ENCODE measurements at regions not wholly inside any gene's neighbourhood (a gene's known extent, or its start where the extent isn't known, plus 50 kb on each side); places are given as distances from the start of the nearest gene placed in this dataset.

DNA sequence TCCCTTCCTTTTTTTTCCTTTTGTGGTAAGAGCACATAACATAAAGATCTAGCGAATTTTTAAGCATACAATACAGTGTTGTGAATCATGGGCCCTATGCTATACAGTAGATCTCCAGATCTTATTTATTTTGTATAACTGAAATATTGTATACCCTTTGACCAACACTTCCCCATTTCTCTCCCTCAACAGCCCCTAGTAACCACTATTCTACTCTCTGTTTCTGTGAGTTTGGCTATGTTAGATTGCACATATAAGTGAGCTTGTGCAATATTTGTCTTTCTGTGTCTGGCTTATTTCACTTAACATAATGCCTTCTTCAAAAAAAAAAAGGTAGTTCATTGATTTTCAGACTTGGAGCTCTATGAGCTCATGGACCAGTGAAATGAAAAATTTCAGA is 180.5 kb downstream of the C11orf91 start:
- DNase-seq, result no peak

DNA sequence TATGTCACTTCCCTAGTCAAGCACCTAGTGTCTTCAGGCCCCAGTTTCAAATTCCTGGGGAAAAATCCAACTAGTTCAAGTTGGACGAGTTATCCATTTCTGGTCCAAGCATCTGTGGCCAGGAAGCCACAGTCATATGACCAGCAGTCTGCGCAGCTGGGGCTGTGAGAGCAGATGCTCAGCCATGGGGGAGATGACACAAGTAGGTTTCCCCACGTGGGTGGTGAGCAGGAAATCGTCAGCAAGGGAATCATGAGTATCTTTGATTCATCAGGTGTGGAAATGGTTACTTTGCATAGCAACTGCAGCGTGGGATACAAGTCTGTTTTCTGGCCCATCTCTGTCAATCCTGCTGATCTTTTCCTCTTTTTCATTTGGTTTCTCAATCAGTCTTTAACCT is 185.3 kb downstream of the C11orf91 start:
- no peak for DNase-seq

DNA sequence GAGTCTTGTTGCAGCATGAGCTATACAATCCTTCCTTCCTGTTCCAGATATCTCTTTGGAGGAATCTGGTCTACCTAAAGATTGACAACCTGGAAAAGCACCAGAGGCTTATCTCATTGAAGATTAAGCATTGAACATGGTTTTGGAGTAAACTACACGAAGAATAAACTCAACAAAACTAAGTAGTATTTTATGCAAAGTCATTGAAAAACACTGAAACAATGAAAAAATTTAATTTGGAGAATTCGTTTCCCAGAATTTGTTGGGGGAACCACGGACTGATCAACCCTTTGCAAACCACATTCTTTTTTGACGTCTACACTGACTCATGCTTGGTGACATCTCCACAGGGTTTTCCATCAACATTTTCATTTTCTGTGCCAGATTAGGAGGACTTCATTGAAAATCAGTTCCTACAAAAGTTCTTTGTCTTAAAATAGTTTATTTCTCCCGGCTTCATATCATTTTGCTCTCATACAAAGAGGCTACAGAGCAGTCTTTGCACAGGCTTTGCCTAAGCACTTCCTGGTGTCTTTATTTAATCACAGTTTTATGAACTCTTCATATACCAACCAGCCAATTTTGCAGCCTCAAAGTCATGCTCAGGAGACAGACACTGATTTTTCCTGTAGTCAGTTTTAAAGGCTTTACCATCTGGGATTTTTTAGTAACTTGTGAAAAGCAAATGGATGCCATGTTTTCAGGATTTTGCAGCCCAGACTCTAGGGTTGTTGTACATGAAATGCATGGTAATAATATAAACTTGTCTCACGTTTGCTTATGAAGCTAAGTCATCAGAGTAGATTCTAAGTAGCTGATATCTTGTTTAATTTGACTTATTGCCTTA is 186.3 kb downstream of the C11orf91 start:
- no peak for DNase-seq

DNA sequence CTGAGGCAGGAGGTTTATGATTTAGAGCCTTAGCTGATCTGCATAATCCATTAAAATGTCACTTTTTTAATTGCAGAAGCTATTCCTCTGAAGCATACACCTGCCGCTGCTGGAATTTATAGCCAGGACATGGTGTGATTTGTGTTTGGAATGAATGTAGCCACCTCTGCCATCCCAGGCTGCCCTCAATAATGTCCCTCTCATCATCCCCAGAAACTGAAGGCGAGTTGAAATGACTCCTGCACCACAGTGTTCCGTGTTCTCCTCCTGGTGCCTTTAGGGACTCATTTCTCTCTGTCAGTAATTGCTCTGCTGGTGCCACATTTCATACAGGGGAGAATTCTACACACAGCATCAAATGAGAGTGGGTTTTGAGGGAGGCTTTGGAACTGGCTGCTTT is 191.0 kb downstream of the C11orf91 start:
- no peak for DNase-seq

DNA sequence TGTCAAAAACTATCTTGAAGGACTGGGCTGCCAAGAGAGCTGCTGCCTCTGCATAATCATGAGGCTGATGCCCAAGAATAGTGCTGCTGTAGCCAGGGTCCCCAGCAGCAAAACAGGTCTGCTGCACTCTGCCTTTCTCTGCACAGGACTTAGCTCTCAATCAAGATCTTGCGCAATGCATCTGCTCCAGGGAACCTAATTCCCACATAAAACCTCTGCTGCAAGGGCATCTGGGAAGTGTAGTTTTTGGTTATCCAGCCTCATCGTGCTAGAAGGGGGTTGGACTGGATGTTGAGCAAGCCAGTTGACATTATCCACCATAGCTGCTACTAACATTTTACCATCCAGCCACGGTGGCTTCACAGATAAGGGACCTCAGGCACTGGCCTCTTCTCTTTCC is 192.7 kb downstream of the C11orf91 start:
- DNase-seq, result no peak

DNA sequence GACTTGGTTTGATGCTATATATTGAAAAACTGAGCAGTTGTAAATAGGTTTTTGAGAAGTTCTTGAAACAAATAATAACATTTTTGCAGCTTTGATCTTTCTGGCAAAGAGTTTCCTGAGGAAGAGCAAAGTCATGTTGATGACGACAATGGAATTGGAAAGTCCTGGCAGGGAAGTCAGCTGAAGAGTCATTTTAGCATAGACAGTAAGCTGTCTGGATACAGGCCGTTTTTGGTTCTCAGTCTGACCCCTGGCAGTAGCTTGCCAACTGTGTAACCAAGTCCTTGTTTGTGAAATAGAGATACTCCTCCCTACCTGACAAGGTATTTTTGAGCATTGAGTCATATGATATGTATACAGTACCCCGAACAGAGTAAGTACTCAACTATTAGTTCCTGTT is 193.3 kb downstream of the C11orf91 start:
- no peak for DNase-seq

DNA sequence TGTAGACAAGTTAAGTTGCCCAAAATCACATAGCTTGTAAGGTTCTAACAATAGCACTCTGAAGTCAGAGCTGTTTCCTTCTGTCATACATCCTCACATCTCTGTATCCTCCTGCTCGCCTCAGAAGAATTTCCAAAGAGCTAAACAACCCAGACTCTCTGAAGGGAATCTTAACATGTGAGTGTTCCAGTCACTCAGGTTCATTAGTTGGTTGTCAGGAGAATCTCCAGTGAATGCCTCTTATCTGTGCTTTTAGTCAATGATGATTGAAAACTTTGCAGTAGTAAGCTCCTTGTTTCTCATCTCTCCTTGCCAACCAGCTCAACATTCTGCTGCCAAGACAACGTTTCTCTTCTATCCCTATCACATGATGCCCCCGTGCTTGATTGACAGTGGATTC is 195.5 kb downstream of the C11orf91 start:
- no peak for DNase-seq

DNA sequence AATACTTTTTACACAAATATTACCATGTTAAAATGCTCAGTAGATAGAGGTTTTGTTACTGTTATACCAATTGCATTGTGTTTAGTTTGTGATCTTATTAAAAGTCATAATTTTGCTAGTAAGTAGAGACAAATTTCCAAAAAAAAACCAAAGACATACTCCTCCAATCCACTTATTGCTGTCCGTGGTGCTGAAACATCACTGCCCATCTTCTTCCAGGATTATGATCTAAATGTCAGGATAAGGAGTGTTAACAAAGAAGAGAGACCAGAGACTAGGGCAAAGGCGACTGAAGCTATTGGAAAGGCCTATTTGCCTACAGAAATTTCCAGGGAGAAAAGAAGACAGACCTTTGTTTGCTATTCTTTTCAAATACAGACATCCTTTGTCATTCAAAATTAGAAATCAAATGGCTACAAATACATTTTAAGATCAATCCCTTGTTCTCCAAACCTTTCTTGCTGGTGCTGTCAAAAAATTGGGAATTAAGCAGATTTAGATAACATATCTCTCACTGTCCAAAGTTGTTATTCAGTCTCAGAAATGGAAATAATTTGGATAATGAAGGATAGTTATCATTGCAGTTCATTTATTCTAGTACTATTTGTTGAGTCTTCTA is 199.7 kb downstream of the C11orf91 start:
- no peak for DNase-seq

DNA sequence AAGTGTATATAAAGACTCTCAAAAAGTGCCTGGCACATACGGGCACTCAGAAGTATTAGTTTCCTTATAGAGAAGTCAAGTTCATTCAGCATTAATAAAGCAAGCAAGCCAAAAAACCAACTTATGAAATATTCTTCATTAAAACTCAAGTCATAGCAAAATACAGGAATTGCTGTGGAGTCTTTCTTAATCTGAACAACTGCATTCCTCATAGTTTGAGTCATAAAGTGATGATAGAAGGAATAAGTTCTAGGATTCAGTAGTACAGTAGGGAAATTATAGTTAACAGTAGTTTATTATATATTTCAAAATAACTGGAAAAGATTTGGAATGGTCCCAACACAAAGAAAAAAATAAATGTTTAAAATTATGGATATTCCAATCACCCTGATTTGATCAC is 200.3 kb downstream of the C11orf91 start:
- no peak for DNase-seq

DNA sequence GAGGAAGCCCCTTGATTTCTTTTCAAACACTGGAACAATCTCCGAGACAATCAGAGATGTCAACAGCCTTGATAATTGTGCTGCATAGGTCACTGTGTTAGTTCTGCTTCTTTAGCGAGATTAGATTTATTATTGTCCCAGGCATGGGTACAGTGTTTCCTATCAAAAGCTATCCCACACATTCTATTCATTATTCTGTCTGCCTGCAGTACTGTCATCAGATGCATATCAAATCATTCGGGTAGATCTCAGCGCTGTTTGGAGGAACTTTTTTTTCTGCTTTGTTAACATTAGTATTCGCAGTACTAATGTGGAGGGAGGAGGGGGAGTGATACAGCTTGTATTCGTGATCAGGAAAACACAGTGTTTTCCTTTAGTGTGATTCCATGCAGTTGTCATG is 208.0 kb downstream of the C11orf91 start:
- no peak for DNase-seq

DNA sequence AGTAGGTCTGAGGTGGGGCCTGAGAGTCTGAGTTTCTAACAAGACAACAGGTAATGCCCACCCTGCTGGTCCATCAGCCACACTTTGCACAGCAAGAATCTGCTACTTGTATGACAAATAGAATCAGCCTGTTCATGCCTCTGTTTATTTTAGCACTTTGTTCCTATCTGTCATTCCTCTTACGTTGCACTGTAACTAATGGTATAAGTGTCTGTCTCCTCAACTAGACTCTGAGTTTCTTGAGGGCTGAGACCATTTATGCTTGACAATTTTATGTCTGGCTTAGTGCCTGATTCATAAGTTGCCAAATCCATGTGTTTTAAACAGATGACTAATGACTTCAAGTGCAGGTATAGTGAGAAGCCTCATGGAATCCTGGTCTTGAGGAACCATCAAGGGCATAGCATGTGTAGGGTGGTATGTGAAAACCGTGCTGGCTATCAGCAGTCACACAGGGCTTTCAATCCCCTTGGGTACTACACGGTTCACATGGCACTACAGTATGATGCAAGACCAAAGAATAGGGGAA is 209.7 kb downstream of the C11orf91 start:
- no peak for DNase-seq

DNA sequence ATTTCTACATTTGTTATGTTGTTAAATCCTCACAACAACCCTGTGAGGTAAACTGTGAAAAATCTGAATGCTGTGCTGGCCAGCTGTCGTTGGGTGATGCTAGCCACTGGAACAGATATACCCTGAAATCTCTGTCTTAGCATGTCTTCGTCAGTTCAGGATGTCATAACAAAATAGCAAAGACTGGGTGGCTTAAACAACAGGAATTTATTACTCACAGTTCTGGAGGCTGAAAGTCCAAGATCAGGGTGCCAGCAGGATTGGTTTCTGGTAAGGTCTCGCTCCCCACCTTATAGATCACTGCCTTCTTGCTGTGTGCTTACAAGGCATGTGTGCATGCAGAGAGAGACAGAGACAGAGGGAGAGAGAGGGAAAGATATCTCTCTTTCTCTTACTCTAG is 211.7 kb downstream of the C11orf91 start:
- no peak for DNase-seq

DNA sequence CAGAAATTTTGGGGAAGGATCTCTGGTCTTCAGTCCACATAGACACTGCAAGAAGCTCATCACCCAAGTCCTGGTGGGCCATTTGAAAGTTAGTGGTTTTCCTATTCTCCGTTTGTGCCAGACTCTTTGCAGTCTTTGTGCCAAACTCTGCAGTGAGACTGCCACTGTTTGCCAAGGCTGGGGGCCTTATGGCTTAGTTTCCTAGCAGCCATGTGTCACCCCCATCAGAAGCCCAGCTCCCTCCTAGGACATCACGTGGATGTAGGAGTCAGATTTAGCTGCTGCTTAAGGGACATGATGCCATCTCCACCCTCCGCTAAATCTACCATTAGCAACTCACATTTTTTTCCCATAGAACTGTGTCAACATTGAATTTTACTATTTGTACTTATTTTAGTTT is 220.0 kb downstream of the C11orf91 start:
- no peak for DNase-seq

DNA sequence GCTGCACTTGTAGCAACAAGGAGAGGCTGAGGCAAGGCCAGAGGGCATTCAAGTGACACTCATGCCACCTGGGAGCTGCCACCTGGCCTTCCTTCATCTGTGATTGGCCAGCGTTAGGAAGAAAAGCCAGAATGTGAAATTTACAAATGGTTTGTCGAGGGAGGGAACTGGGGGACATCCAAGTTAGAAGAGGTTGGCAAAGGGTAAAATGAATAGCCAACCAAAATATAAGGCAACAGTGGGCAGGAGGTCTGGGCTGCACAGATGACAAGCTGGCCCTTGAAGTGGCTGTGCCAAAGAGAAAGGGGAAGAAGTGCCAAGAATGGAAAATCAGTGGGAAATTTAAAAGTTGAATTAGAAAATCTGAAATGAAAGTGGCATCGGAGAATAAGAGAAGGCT is 221.4 kb downstream of the C11orf91 start:
- no peak for DNase-seq

DNA sequence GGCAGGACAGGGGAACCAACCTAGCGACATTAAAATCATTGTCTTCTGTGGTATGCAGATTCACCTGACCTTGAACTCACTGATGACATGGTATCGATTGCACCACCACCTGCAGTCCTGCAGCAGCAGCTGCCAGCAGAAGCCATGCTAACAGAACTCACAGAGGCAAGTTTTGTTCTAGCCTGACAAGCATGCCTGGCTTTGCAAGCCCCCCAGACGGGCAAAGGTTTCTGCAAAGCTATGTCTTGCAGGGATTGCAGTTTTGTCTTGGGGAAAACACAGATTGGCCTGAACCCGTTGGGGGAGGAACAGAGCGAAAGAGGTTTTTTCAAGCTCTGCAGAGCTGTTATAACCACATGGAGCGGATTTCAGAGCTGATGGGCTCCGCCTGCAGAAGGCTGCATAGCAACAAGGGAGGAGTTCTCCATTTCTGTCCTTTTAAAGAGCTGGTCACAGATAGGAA is 221.0 kb downstream of the HIPK3 start:
- DNase-seq, result no peak

DNA sequence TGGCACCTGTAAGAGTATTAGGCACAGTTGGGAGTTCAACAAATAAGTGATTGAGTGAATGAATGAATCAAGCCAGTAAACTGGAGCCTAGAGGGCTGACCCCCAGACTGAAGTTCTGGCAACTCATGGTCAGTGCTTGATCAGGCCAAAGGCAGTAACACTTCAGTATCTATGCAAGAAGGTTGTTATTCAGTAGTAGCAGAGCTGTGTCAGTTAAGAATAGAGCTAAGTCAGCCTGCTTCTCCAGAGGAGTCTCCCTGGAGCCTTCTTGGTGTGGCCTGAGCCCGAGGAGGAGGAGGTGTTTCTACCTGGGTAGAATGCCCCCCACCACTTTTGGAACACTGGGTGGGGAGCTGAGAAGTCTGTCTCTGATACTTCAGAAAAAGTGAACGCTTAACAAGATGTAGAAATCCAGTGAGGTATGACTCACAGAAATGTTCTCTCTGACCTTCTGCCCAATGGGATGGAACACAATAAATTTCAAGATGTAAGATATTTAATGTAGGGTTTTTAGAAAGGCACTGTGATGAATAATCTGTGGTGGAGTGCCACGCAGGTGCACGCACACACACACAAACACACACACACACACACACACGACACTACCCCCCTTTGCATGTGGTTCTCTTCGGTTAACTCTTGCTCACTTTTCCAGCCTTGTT is 219.9 kb downstream of the HIPK3 start:
- no peak for DNase-seq

DNA sequence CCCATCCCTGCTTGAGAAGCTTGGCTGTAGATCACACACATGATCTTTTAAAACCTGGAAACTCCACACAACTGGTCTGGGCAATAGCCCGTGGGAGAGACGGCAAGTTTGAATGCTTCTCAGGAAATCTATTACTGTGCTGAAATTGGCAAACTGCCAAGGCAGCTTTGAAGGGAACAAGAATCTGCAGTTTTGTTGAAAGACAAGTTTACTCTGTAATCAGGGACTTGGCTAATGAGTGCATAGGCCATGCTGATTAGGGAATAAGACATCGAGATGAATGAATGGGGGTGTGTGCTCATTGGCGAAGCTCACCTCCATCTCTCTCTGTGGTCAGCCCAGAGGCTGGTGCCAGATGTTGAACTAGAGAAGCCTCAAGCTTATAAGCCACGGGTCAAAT is 218.8 kb downstream of the HIPK3 start:
- no peak for DNase-seq

DNA sequence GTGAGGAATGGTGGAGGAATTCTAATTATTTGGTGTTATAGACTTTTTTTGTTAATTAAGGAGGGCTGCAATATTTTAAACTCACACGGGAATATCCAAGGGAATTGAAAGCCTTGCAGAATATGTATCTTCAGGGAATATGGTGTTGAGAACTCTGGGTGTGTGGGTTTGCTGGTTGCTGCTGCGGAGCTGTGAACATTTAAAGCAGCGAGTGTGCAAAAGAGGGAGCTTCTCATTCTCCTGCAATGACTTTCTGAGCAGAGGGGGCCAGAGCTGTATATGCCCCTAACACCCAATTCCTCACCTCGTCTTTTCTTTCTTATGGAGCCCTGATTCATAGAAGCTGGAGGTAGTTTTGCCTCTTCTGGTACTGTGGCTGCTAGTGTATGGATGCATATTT is 217.7 kb downstream of the HIPK3 start:
- no peak for DNase-seq

DNA sequence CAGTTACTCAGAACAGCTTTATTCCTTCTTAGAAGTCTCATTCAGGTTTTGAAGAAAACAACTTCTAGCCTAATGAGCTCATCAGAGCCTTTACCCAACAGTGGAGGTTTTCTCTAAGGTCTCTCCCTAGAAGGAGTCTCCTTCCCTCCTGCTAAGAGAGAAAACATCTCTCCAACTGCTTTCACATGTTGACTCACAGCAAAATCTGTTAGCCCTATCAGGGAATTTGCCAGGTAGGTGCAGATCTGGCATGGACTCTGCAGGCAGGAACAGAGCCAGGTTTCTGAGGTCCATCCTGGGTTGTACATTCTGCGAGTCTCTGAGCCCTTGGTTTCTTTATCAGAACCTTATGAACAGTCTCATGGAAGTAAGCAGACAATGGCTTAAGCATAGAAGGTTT is 214.4 kb downstream of the HIPK3 start:
- DNase-seq, result no peak

DNA sequence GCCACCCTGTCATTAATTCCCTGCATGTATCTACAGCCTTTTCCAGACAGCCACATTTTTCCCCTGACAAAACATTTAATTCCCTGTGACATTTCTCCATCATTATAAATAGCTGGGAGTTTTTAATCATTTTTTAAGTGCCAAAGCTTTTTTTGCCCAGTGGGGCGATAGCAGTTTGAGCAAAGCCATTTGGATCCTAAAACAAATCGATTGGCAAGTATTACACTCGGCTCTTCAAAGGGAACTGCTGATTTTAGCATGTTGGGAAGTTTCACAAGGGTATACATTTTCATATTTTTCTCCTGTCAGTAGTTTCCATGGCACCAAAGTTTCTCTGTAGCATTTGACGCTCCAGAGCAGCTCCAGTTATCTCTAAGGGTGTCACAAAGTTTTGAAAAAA is 210.8 kb downstream of the HIPK3 start:
- no peak for DNase-seq

DNA sequence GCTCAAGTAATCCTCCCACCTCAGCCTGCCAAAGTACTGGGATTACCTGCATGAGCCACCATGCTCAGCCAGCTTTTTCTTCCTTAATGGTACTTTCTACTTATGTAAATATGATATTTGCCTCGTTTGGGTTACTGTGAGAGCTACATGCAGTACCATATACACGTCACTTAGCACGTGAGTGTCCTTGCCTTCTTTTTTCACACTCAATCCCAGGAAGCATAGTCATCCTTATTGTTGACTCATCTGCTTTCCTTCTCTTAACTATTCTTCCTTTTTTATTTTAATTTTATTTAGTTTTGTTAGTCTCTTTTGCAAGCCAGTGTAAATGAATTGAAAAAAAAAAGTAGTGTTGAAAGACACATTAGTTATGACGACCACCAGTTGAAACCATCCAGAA is 205.9 kb downstream of the HIPK3 start:
- no peak for DNase-seq

DNA sequence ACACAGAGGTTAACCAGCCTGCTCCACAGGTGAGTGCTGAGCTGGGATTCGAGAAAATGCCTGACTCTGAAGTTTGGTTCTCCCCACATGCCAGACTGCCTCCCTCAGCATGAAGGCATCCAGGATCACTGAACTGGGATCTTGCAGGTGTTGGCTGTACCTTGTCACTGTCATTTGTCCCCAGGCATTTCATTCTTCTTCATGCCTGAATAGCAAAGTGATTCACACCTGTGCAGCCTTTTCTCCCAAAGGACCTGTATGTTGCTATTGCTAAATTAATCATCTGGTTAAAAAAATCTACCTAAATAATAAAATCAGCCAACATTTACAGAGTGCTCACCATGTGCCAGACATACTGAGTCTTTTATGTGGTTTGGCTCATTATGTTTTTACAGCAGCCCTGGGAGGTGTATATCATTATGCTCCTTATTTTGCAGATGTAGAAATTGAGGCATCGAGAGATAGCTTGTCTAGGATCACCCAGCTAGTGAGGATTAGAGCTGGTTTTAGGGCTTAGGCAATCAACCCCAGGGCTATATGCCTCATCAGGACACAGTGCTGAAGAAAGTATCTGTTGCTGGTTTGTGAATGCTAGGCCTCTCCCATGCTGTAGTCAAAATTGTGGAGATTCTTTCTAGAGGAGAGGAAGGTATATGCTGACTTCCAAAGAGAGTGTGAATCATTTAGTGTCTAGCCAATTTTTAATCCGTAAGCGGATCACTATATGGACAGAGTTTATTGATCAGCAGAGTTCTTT is 204.4 kb downstream of the HIPK3 start:
- DNase-seq, result no peak

DNA sequence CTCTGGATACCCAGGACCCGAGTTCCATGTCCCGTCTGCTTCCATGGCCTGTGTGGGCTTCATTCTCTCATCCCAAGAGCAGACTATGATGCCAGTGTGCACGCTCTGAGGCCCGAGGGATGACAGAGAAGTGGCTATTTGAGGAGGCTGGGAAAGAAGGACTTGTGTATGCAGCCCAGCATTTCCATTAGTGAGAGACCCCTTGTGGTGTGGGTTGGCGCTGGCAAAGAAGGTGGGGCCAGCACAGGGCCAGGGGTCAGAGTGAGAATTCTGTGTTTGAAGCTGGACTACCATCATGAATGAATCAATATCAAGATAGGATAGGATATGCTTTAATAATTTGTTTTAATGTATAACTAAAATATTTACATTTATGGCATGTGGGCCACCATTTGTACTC is 200.8 kb downstream of the HIPK3 start:
- no peak for DNase-seq

All from activated T-cell treated with anti-CD3 and anti-CD28 coated beads, Interleukin-2, amount 50 U/mL, for 1 hour (primary cell).